Gastrocnemius medialis (tissue), 4 donors: ENCODE measurements at regions not wholly inside any gene's neighbourhood (a gene's known extent, or its start where the extent isn't known, plus 50 kb on each side); places are given as distances from the start of the nearest gene placed in this dataset.
"Not testable (repeated sequence)": the region's sequence is repeated elsewhere in the genome, so short reads cannot be mapped to it uniquely, and the experiment has no call there.

ENCODE experiments used
- ATAC-seq, 2 donors: fragments of 150-250 bp; one replicate each; pipeline ENCODE4 v1.9.1; 2016
- DNase-seq, 2 donors: peaks; one replicate each; pipeline ENCODE4 v3.0.0-alpha.2; 2019
- H3K27ac ChIP-seq, 4 donors: fragments of 200-600 bp; sonication (generic); 1 replicate in 1 of 4; 2 replicates in 3 of 4; pipeline ENCODE4 v1.5.1; 2016 to 2018; ENCODE audit warnings: mild to moderate bottlenecking in 2 of 4, moderate library complexity in 1 of 4
- H3K27me3 ChIP-seq, 3 donors: fragments of 200-600 bp; sonication (generic) in 2 of 3; 1 replicate in 1 of 3; 2 replicates in 2 of 3; pipeline versions ENCODE4 v1.5.1 to v1.6.0; 2016 to 2019; ENCODE audit warnings: mild to moderate bottlenecking in 1 of 3, moderate library complexity in 1 of 3
- H3K36me3 ChIP-seq, 2 donors: fragments of 200-600 bp; sonication (generic) in 1 of 2; one replicate each; pipeline ENCODE4 v1.5.1; 2017 to 2018
- H3K4me1 ChIP-seq, 2 donors: fragments of 200-600 bp; sonication (generic) in 1 of 2; one replicate each; pipeline ENCODE4 v1.5.1; 2016 to 2017; ENCODE audit warnings: mild to moderate bottlenecking in 2 of 2
- H3K4me3 ChIP-seq, 4 donors: fragments of 200-600 bp; sonication (generic) in 3 of 4; 1 replicate in 1 of 4; 2 replicates in 3 of 4; pipeline ENCODE4 v1.5.1; 2016 to 2019; ENCODE audit warnings: mild to moderate bottlenecking in 2 of 4
- H3K9me3 ChIP-seq, 3 donors: fragments of 200-600 bp; sonication (generic) in 2 of 3; 1 replicate in 1 of 3; 2 replicates in 2 of 3; pipeline ENCODE4 v1.5.1; 2016 to 2019
- POLR2A ChIP-seq, 2 donors: fragments of 450-650 bp; IDR thresholded peaks; one replicate each; pipeline ENCODE4 v1.6.1; 2017; ENCODE audit warnings: antibody characterized with exemption in 2 of 2, mild to moderate bottlenecking in 2 of 2, moderate library complexity in 2 of 2
- in situ Hi-C, 4 donors: fragments of 200-750 bp; cut with MboI; loops; one replicate each; pipeline versions ENCODE4 v1.15.0 to v1.8.0; 2017; ENCODE audit warnings: low sequenced_read_pairs in 4 of 4
- intact Hi-C: fragments of 100-400 bp; cut with DNase I; formaldehyde crosslinking; loops from one replicate; pipeline ENCODE4 v1.15.1; 2023; ENCODE audit warnings: low total_unique reads
- TF ChIP-seq, protein P1 (sequence below), 5 experiments: fragments of 450-650 bp in 3 of 5; fragments of 200-600 bp in 2 of 5; sonication (generic) in 2 of 5; IDR thresholded peaks in 4 of 5; conservative IDR thresholded peaks in 1 of 5; 1 replicate in 4 of 5; 2 replicates in 1 of 5; pipeline ENCODE4 v1.5.1; 2016 to 2019; ENCODE audit warnings: antibody characterized with exemption in 5 of 5, mild to moderate bottlenecking in 3 of 5, moderate library complexity in 3 of 5

DNA sequence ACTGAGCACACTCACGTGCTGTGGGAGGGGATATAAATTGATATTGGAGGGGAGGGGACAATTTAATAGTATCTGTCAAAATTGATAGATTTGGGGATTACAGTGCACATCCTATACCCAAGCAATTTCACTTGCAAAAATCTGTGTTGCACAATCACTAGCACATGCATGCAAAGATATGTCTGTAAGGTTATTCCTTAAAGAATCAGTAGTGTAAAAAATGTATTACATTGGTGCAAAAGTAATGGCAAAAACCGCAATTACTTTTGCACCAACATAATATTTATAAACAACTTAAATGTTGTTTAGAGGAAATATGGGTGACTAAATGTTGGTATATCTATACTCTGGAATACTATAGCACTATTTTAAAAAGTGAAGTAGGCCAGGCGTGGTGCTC, 108.7 kb downstream of the LHX2 start:
- in situ Hi-C loops (loop anchor here in 2 of 4 donors (10.0 kb wide), 2 partner anchors 275 to 415 kb away; no protein-coding TSS in a partner anchor), intact Hi-C loops (no loop called here)
- Histone ChIP-seq H3K36me3 (no peaks in the 10 kb centered on the region), H3K9me3 (no peaks in the 10 kb centered on the region), H3K4me1 (no peaks in the 10 kb centered on the region), H3K27me3 (no peaks in the 10 kb centered on the region), H3K27ac (no peak overlapping the region), H3K4me3 (no peak overlapping the region)
- no peak for TF ChIP-seq POLR2A (IDR thresholded peaks at IDR 0.05)
- TF ChIP-seq, protein P1, sequence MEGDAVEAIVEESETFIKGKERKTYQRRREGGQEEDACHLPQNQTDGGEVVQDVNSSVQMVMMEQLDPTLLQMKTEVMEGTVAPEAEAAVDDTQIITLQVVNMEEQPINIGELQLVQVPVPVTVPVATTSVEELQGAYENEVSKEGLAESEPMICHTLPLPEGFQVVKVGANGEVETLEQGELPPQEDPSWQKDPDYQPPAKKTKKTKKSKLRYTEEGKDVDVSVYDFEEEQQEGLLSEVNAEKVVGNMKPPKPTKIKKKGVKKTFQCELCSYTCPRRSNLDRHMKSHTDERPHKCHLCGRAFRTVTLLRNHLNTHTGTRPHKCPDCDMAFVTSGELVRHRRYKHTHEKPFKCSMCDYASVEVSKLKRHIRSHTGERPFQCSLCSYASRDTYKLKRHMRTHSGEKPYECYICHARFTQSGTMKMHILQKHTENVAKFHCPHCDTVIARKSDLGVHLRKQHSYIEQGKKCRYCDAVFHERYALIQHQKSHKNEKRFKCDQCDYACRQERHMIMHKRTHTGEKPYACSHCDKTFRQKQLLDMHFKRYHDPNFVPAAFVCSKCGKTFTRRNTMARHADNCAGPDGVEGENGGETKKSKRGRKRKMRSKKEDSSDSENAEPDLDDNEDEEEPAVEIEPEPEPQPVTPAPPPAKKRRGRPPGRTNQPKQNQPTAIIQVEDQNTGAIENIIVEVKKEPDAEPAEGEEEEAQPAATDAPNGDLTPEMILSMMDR (IDR thresholded peaks at IDR 0.05 in 4 of 5, conservative IDR thresholded peaks at IDR 0.05 in 1 of 5) = no peak
- ATAC-seq (no peak), DNase-seq (no peak)

DNA sequence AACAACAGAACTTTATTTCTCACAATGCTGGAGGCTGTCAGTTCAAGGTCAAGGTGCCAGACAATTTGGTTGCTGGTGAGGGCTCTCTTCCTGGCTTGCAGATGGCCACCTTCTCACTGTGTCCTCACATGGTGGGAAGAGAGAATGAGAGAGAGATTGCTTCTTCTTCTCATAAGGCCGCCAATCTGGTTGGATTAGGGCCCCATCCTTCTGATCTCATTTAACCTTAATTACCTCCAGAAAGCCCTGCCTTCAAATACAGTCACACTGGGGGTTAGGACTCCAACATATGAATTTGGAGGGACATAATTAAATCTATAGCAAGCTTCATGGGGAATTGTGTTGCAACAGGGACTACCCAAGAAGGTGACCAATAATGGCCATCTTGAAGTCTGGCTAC, 110.2 kb downstream of the LHX2 start:
- H3K36me3 ChIP-seq = no peaks in the 10 kb centered on the region
- H3K4me3 ChIP-seq = no peak overlapping the region
- ATAC-seq (no peak), DNase-seq (no peak)
- no peak overlapping the region for H3K27ac ChIP-seq
- intact Hi-C loops (no loop called here), in situ Hi-C loops (loop anchor here in 2 of 4 donors (10.0 kb wide), 2 partner anchors 273 to 413 kb away; no protein-coding TSS in a partner anchor)
- no peaks in the 10 kb centered on the region for H3K9me3 ChIP-seq
- H3K4me1 ChIP-seq = no peaks in the 10 kb centered on the region
- H3K27me3 ChIP-seq = no peaks in the 10 kb centered on the region
- TF ChIP-seq POLR2A (IDR thresholded peaks at IDR 0.05) = no peak
- TF ChIP-seq, protein P1 (IDR thresholded peaks at IDR 0.05 in 4 of 5, conservative IDR thresholded peaks at IDR 0.05 in 1 of 5) = no peak

DNA sequence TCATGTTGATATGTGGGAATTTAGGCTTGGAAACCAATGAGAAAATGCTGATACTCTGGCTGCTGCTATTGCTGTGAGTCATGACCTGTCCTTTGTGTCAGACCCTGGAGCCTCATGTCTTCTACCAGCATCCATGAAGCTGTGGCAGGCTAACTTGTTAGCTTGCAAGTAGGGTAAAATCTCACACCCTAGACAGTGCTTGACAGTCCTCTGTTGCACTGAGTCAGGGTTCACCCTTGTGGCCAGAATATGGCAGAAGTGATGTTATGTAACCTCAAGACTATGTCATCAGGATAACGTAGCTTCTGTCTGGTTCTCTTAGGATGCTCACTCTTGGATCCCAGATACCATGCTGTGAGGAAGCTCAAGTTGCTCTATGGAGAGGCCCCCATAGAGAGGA, 110.8 kb downstream of the LHX2 start:
- intact Hi-C loops (no loop called here), in situ Hi-C loops (loop anchor here in 2 of 4 donors (10.0 kb wide), 2 partner anchors 272 to 412 kb away; no protein-coding TSS in a partner anchor)
- TF ChIP-seq POLR2A (IDR thresholded peaks at IDR 0.05) = no peak
- TF ChIP-seq, protein P1 (IDR thresholded peaks at IDR 0.05 in 4 of 5, conservative IDR thresholded peaks at IDR 0.05 in 1 of 5) = no peak
- ATAC-seq (no peak), DNase-seq (no peak)
- no peaks in the 10 kb centered on the region for H3K27me3 ChIP-seq
- H3K4me1 ChIP-seq = no peaks in the 10 kb centered on the region
- no peak overlapping the region for H3K27ac ChIP-seq
- H3K36me3 ChIP-seq = no peaks in the 10 kb centered on the region
- H3K9me3 ChIP-seq = no peaks in the 10 kb centered on the region
- H3K4me3 ChIP-seq = no peak overlapping the region

DNA sequence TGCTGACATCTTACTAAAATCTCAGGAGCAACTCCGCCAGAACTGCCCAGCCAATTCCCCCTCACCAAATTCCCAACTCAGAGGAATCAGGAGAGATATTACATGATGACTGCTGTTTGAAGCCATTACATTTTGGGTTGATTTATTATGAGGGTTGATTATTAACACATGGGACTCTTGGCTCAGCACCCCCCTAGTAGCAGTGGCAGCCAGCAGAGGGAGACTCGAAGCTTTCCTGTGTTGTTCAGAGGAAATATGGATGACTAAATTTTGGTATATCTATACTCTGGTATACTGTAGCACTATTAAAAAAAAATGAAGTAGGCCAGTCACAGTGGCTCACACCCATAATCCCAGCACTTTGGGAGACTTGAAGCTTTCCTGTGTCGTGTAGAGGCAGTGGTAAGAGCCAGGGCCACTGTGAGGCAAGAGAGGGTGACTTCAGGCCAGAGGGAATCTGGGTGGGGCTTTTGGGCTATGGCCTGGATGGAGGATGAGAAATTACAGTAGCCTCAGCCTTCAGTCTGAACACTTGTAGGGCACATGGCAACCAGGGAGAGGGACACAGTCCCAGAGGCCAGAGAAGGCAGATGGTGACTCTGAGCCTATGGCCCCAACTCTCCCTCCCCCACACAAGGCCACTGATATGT, 111.4 kb downstream of the LHX2 start:
- Histone ChIP-seq H3K9me3 (no peaks in the 10 kb centered on the region), H3K4me3 (no peak overlapping the region), H3K27ac (no peak overlapping the region), H3K36me3 (no peaks in the 10 kb centered on the region), H3K4me1 (no peaks in the 10 kb centered on the region), H3K27me3 (no peaks in the 10 kb centered on the region)
- DNase-seq = no peak
- ATAC-seq = no peak
- TF ChIP-seq, protein P1 (IDR thresholded peaks at IDR 0.05 in 4 of 5, conservative IDR thresholded peaks at IDR 0.05 in 1 of 5) = no peak
- TF ChIP-seq POLR2A (IDR thresholded peaks at IDR 0.05) = no peak
- in situ Hi-C loops = loop anchor here in 2 of 4 donors (10.0 kb wide), 2 partner anchors 272 to 412 kb away; no protein-coding TSS in a partner anchor
- intact Hi-C loops = no loop called here

DNA sequence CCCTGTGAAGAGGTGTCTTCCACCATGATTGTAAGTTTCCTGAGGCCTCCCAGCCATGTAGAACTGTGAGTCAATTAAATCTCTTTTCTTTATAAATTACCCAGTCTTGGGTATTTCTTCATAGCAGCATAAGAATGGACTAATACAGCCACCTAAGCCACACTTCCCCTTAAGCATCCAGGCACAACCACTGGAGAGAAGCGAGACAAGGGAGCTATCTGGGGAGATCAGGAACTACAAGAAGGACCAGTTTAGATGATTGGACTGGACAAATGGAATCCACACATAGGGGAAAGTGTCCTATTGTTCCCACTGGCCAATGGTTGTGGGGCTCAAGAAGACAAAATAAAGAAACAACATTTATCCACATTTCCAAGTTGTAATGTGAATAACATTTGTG, 112.1 kb downstream of the LHX2 start:
- H3K36me3 ChIP-seq, H3K27ac ChIP-seq, H3K9me3 ChIP-seq, intact Hi-C loops, H3K27me3 ChIP-seq, DNase-seq, ATAC-seq, H3K4me3 ChIP-seq, H3K4me1 ChIP-seq: not testable (repeated sequence)
- in situ Hi-C loops = loop anchor here in 2 of 4 donors (10.0 kb wide), 2 partner anchors 271 to 411 kb away; no protein-coding TSS in a partner anchor
